Motor neuron (in vitro differentiated cells): ENCODE measurements at regions not wholly inside any gene's neighbourhood (a gene's known extent, or its start where the extent isn't known, plus 50 kb on each side); places are given as distances from the start of the nearest gene placed in this dataset.
"Not testable (repeated sequence)": the region's sequence is repeated elsewhere in the genome, so short reads cannot be mapped to it uniquely, and the experiment has no call there.

Source experiments
- ATAC-seq, 8 experiments: fragments of 200-7000 bp; cut with Tn5 transposase; replicated peaks in 6 of 8; 2 replicates each; pipeline ENCODE4 v1.8.0; 2021; ENCODE audit warnings: mild to moderate bottlenecking in 8 of 8, moderate library complexity in 8 of 8
- H3K27ac ChIP-seq, 2 donors: fragments of 250-450 bp; sonication (Bioruptor Pico); 2 replicates each; pipeline ENCODE4 v1.9.0; 2021; ENCODE audit warnings: antibody characterized with exemption in 2 of 2, mild to moderate bottlenecking in 2 of 2, moderate library complexity in 1 of 2
- H3K4me1 ChIP-seq, 2 donors: fragments of 250-450 bp; sonication (Bioruptor Pico); replicated peaks in 1 of 2; 2 replicates each; pipeline ENCODE4 v1.6.1; 2021; ENCODE audit warnings: antibody characterized with exemption in 2 of 2, mild to moderate bottlenecking in 2 of 2, moderate library complexity in 1 of 2
- H3K4me3 ChIP-seq, 5 donors: fragments of 250-450 bp; sonication (Bioruptor Pico); 2 replicates each; pipeline ENCODE4 v1.9.0; 2021; ENCODE audit warnings: antibody characterized with exemption in 5 of 5, mild to moderate bottlenecking in 5 of 5, moderate library complexity in 4 of 5
- WGBS, 10 experiments: fragments of 450-650 bp; shearing (Covaris generic); methylation state at CpG; one replicate each; pipeline ENCODE4 v1.0.0; 2022; 5-methylcytosine and 5-hydroxymethylcytosine counted together
- in situ Hi-C, 9 experiments: fragments of 400-800 bp; cut with MboI; loops; one replicate each; pipeline ENCODE4 v1.15.0; 2021; ENCODE audit warnings: low sequenced_read_pairs in 9 of 9, low pct_unique_long_range_greater_than_20kb in 2 of 9; ENCODE audit not compliant: unreplicated experiment in 9 of 9

- Histone ChIP-seq H3K27ac (no peak overlapping the region), H3K4me3 (no peak overlapping the region), H3K4me1 (peaks cover 3 to 29% of the 10 kb centered on the region in 2 donors)
- in situ Hi-C loops, result no loop called here
- 19 to 100% (median 80%) methylated on average over 2 to 12 of the region's 17 CpGs; no CpG with 5 or more reads in 3 of the 10 experiments for WGBS, 10 experiments
- ATAC-seq, result peak in 2 of 8 experiments; percentile 7 to 38
Observed at GRCh38 chr7:24372961-24373955, 89.3 kb downstream of the NPY start.

- Histone ChIP-seq H3K4me3 (no peak overlapping the region), H3K4me1 (peaks cover 0 to 13% of the 10 kb centered on the region in 2 donors), H3K27ac (no peak overlapping the region)
- in situ Hi-C loops, result no loop called here
- WGBS, 10 experiments, result 11 to 100% (median 60%) methylated on average over 1 to 4 of the region's 8 CpGs; no CpG with 5 or more reads in 1 of the 10 experiments
- no peak for ATAC-seq
Observed at GRCh38 chr7:24378871-24379616, 95.1 kb downstream of the NPY start.

- ATAC-seq, result peak in 7 of 8 experiments; percentile 43 to 91 (median 64)
- 8 to 82% (median 65%) methylated on average over 1 to 6 of the region's 6 CpGs; no CpG with 5 or more reads in 2 of the 10 experiments for WGBS, 10 experiments
- H3K4me1 ChIP-seq, result no peaks in the 10 kb centered on the region
- in situ Hi-C loops, result no loop called here
- no peak overlapping the region for H3K4me3 ChIP-seq
- no peak overlapping the region for H3K27ac ChIP-seq
Observed at GRCh38 chr7:24381894-24382505, 98.0 kb downstream of the NPY start.

- no peak for ATAC-seq
- 14 to 100% (median 86%) methylated on average over 1 of the region's 1 CpG; no CpG with 5 or more reads in 3 of the 10 experiments for WGBS, 10 experiments
- in situ Hi-C loops, result no loop called here
- no peak overlapping the region for H3K27ac ChIP-seq
- H3K4me3 ChIP-seq, result no peak overlapping the region
- no peaks in the 10 kb centered on the region for H3K4me1 ChIP-seq
Observed at GRCh38 chr7:24383055-24383454, 99.1 kb downstream of the NPY start.

GRCh38 chr7:24384362-24385030 lies 100.5 kb downstream of the NPY start:
- no peaks in the 10 kb centered on the region for H3K4me1 ChIP-seq
- in situ Hi-C loops, result no loop called here
- H3K4me3 ChIP-seq, result no peak overlapping the region
- ATAC-seq, result no peak
- H3K27ac ChIP-seq, result no peak overlapping the region
- WGBS, 10 experiments, result 52 to 100% (median 86%) methylated on average over 2 to 3 of the region's 3 CpGs

GRCh38 chr7:24388212-24388611 lies 104.2 kb downstream of the NPY start:
- in situ Hi-C loops, result no loop called here
- Histone ChIP-seq H3K4me1 (no peaks in the 10 kb centered on the region), H3K27ac (no peak overlapping the region), H3K4me3 (no peak overlapping the region)
- ATAC-seq, result no peak

- WGBS, 10 experiments, result 18 to 93% (median 64%) methylated on average over 1 to 5 of the region's 5 CpGs
- in situ Hi-C loops, result no loop called here
- Histone ChIP-seq H3K4me1 (no peaks in the 10 kb centered on the region), H3K27ac (no peak overlapping the region), H3K4me3 (no peak overlapping the region)
- no peak for ATAC-seq
Observed at GRCh38 chr7:24390376-24391157, 106.6 kb downstream of the NPY start.

- WGBS, 10 experiments, result 0 to 63% (median 20%) methylated on average over 1 of the region's 1 CpG; no CpG with 5 or more reads in 2 of the 10 experiments
- in situ Hi-C loops, result no loop called here
- no peak overlapping the region for H3K27ac ChIP-seq
- ATAC-seq, result no peak
- no peaks in the 10 kb centered on the region for H3K4me1 ChIP-seq
- no peak overlapping the region for H3K4me3 ChIP-seq
Observed at GRCh38 chr7:24392774-24393173, 108.8 kb downstream of the NPY start.

- Histone ChIP-seq H3K4me3 (no peak overlapping the region), H3K4me1 (no peaks in the 10 kb centered on the region), H3K27ac (no peak overlapping the region)
- in situ Hi-C loops, result no loop called here
- 60 to 100% (median 86%) methylated on average over 1 to 3 of the region's 3 CpGs; no CpG with 5 or more reads in 1 of the 10 experiments for WGBS, 10 experiments
- ATAC-seq, result no peak
Observed at GRCh38 chr7:24395512-24395911, 111.5 kb downstream of the NPY start.

GRCh38 chr7:24396387-24396786 lies 112.4 kb downstream of the NPY start:
- not testable (repeated sequence) for H3K4me3 ChIP-seq

GRCh38 chr7:24401628-24402593 lies 117.9 kb downstream of the NPY start:
- 19 to 62% (median 30%) methylated on average over 1 to 5 of the region's 15 CpGs for WGBS, 10 experiments
- in situ Hi-C loops, result no loop called here
- H3K27ac ChIP-seq, result no peak overlapping the region
- no peak overlapping the region for H3K4me3 ChIP-seq
- peaks cover 0 to 10% of the 10 kb centered on the region in 2 donors for H3K4me1 ChIP-seq
- peak in 7 of 8 experiments; percentile 28 to 85 (median 39) for ATAC-seq

More at GRCh38 chr7:24396387-24396786, 112.4 kb downstream of the NPY start:
- in situ Hi-C loops, H3K27ac ChIP-seq, H3K4me1 ChIP-seq, ATAC-seq: not testable (repeated sequence)
- WGBS, 10 experiments, result 40% methylated on average over 1 of the region's 13 CpGs; no CpG with 5 or more reads in 9 of the 10 experiments
